Right atrium auricular region (tissue), 2 donors: ENCODE measurements at regions not wholly inside any gene's neighbourhood (a gene's known extent, or its start where the extent isn't known, plus 50 kb on each side); places are given as distances from the start of the nearest gene placed in this dataset.
"Not testable (repeated sequence)": the region's sequence is repeated elsewhere in the genome, so short reads cannot be mapped to it uniquely, and the experiment has no call there.

Experiments
- DNase-seq: peaks from one replicate; pipeline ENCODE4 v3.0.0-alpha.2; 2019; ENCODE audit warnings: low spot score
- H3K27ac ChIP-seq, 2 donors: fragments of 200-600 bp; sonication (generic); 1 replicate in 1 of 2; 2 replicates in 1 of 2; pipeline ENCODE4 v1.5.1; 2016 to 2019
- H3K27me3 ChIP-seq, 2 donors: fragments of 200-600 bp; sonication (generic); one replicate each; pipeline versions ENCODE4 v1.5.1 to v1.6.0; 2017 to 2019
- H3K36me3 ChIP-seq: fragments of 200-600 bp; sonication (generic); one replicate; pipeline ENCODE4 v1.5.1; 2016
- H3K4me1 ChIP-seq, 2 donors: fragments of 200-600 bp; sonication (generic); one replicate each; pipeline versions ENCODE4 v1.5.1 to v1.6.0; 2017 to 2019
- H3K4me3 ChIP-seq, 2 donors: fragments of 200-600 bp; sonication (generic); 1 replicate in 1 of 2; 2 replicates in 1 of 2; pipeline ENCODE4 v1.5.1; 2017 to 2019; ENCODE audit warnings: mild to moderate bottlenecking in 1 of 2, moderate library complexity in 1 of 2
- H3K9me3 ChIP-seq, 2 donors: fragments of 200-600 bp; sonication (generic); one replicate each; pipeline ENCODE4 v1.5.1; 2019
- CTCF ChIP-seq, 2 donors: fragments of 200-600 bp; sonication (generic); IDR thresholded peaks; one replicate each; pipeline ENCODE4 v1.5.1; 2019; ENCODE audit warnings: antibody characterized with exemption in 2 of 2

- Histone ChIP-seq H3K4me1 (no peaks in the 10 kb centered on the region), H3K9me3 (no peaks in the 10 kb centered on the region), H3K27me3 (no peaks in the 10 kb centered on the region), H3K4me3 (no peak overlapping the region), H3K27ac (no peak overlapping the region), H3K36me3 (no peaks in the 10 kb centered on the region)
- TF ChIP-seq CTCF (IDR thresholded peaks at IDR 0.05), result no peak
- no peak for DNase-seq
These were observed 79.8 kb upstream of the FHL2 start for GRCh38 chr2:105478670-105479069.

- not testable (repeated sequence) for H3K4me3 ChIP-seq, H3K9me3 ChIP-seq, H3K4me1 ChIP-seq, H3K27ac ChIP-seq, H3K27me3 ChIP-seq, H3K36me3 ChIP-seq
- DNase-seq, result peak; percentile 46
These were observed 78.3 kb upstream of the FHL2 start for GRCh38 chr2:105477050-105477620.

- H3K27ac ChIP-seq, result no peak overlapping the region
- no peak overlapping the region for H3K4me3 ChIP-seq
- no peak for TF ChIP-seq CTCF (IDR thresholded peaks at IDR 0.05)
- no peak for DNase-seq
- no peaks in the 10 kb centered on the region for H3K36me3 ChIP-seq
- no peaks in the 10 kb centered on the region for H3K9me3 ChIP-seq
- H3K4me1 ChIP-seq, result no peaks in the 10 kb centered on the region
- H3K27me3 ChIP-seq, result no peaks in the 10 kb centered on the region
These were observed 74.2 kb upstream of the FHL2 start for GRCh38 chr2:105473011-105473410.

- Histone ChIP-seq H3K9me3 (no peaks in the 10 kb centered on the region), H3K36me3 (no peaks in the 10 kb centered on the region), H3K4me3 (no peak overlapping the region), H3K4me1 (no peaks in the 10 kb centered on the region), H3K27me3 (no peaks in the 10 kb centered on the region), H3K27ac (no peak overlapping the region)
- DNase-seq, result peak; percentile 36
- TF ChIP-seq CTCF (IDR thresholded peaks at IDR 0.05), result no peak
These were observed 72.1 kb upstream of the FHL2 start for GRCh38 chr2:105470979-105471378.

- no peak for TF ChIP-seq CTCF (IDR thresholded peaks at IDR 0.05)
- Histone ChIP-seq H3K9me3 (no peaks in the 10 kb centered on the region), H3K4me3 (no peak overlapping the region), H3K36me3 (no peaks in the 10 kb centered on the region), H3K4me1 (no peaks in the 10 kb centered on the region), H3K27me3 (no peaks in the 10 kb centered on the region), H3K27ac (no peak overlapping the region)
- peak; percentile 53 for DNase-seq
These were observed 70.9 kb upstream of the FHL2 start for GRCh38 chr2:105469781-105470180.

- no peak for TF ChIP-seq CTCF (IDR thresholded peaks at IDR 0.05)
- no peak overlapping the region for H3K4me3 ChIP-seq
- DNase-seq, result peak; percentile 32
- no peaks in the 10 kb centered on the region for H3K27me3 ChIP-seq
- no peak overlapping the region for H3K27ac ChIP-seq
- H3K9me3 ChIP-seq, result no peaks in the 10 kb centered on the region
- no peaks in the 10 kb centered on the region for H3K4me1 ChIP-seq
- H3K36me3 ChIP-seq, result no peaks in the 10 kb centered on the region
These were observed 69.8 kb upstream of the FHL2 start for GRCh38 chr2:105468582-105469042.
